IPS-15b (cell line): ENCODE measurements at regions not wholly inside any gene's neighbourhood (a gene's known extent, or its start where the extent isn't known, plus 50 kb on each side); places are given as distances from the start of the nearest gene placed in this dataset.
"Not testable (repeated sequence)": the region's sequence is repeated elsewhere in the genome, so short reads cannot be mapped to it uniquely, and the experiment has no call there.

Experiments
- H3K27me3 ChIP-seq: one replicate; pipeline ENCODE4 v1.6.1; 2013; ENCODE audit warnings: low read length; ENCODE audit not compliant: control insufficient read depth, insufficient read depth
- H3K36me3 ChIP-seq: one replicate; pipeline ENCODE4 v1.6.1; 2013; ENCODE audit warnings: low read length; ENCODE audit not compliant: control insufficient read depth, insufficient read depth
- H3K4me1 ChIP-seq: one replicate; pipeline ENCODE4 v1.6.1; 2013; ENCODE audit warnings: mild to moderate bottlenecking, low read length; ENCODE audit not compliant: control insufficient read depth, insufficient read depth
- H3K4me3 ChIP-seq: one replicate; pipeline ENCODE4 v1.5.1; 2013; ENCODE audit warnings: low read depth, low read length
- H3K9ac ChIP-seq: one replicate; pipeline ENCODE4 v1.6.1; 2013; ENCODE audit warnings: low read depth, mild to moderate bottlenecking, low read length
- H3K9me3 ChIP-seq: one replicate; pipeline ENCODE4 v1.6.1; 2013; ENCODE audit warnings: mild to moderate bottlenecking, low read length; ENCODE audit not compliant: control insufficient read depth, insufficient read depth

- no peaks in the 10 kb centered on the region for H3K9me3 ChIP-seq
- no peak overlapping the region for H3K4me3 ChIP-seq
- no peaks in the 10 kb centered on the region for H3K27me3 ChIP-seq
- H3K9ac ChIP-seq = no peak overlapping the region
- H3K36me3 ChIP-seq = no peaks in the 10 kb centered on the region
- no peaks in the 10 kb centered on the region for H3K4me1 ChIP-seq
These were observed 303.5 kb upstream of the ZNF804A start for GRCh38 chr2:184294831-184295230.

- Histone ChIP-seq H3K36me3 (no peaks in the 10 kb centered on the region), H3K9me3 (no peaks in the 10 kb centered on the region), H3K4me1 (no peaks in the 10 kb centered on the region)
These were observed 301.2 kb upstream of the ZNF804A start for GRCh38 chr2:184297085-184297484.

GRCh38 chr2:184302506-184302905 is 295.8 kb upstream of the ZNF804A start:
- no peak overlapping the region for H3K9ac ChIP-seq

More at GRCh38 chr2:184297085-184297484, 301.2 kb upstream of the ZNF804A start:
- Histone ChIP-seq H3K27me3 (no peaks in the 10 kb centered on the region), H3K4me3 (no peak overlapping the region), H3K9ac (no peak overlapping the region)

GRCh38 chr2:184304006-184304405 is 294.3 kb upstream of the ZNF804A start:
- H3K27me3 ChIP-seq = no peaks in the 10 kb centered on the region
- no peaks in the 10 kb centered on the region for H3K9me3 ChIP-seq
- H3K4me1 ChIP-seq = no peaks in the 10 kb centered on the region
- H3K36me3 ChIP-seq = no peaks in the 10 kb centered on the region
- H3K4me3 ChIP-seq = no peak overlapping the region
- no peak overlapping the region for H3K9ac ChIP-seq

More at GRCh38 chr2:184302506-184302905, 295.8 kb upstream of the ZNF804A start:
- no peaks in the 10 kb centered on the region for H3K27me3 ChIP-seq
- H3K4me3 ChIP-seq = no peak overlapping the region
- no peaks in the 10 kb centered on the region for H3K9me3 ChIP-seq
- H3K4me1 ChIP-seq = no peaks in the 10 kb centered on the region
- H3K36me3 ChIP-seq = no peaks in the 10 kb centered on the region

- Histone ChIP-seq H3K4me3 (no peak overlapping the region), H3K4me1 (no peaks in the 10 kb centered on the region), H3K9ac (no peak overlapping the region), H3K9me3 (no peaks in the 10 kb centered on the region), H3K27me3 (no peaks in the 10 kb centered on the region), H3K36me3 (no peaks in the 10 kb centered on the region)
These were observed 293.2 kb upstream of the ZNF804A start for GRCh38 chr2:184305105-184305504.

- no peak overlapping the region for H3K4me3 ChIP-seq
- H3K9me3 ChIP-seq = no peaks in the 10 kb centered on the region
- no peak overlapping the region for H3K9ac ChIP-seq
- H3K27me3 ChIP-seq = no peaks in the 10 kb centered on the region
- H3K4me1 ChIP-seq = no peaks in the 10 kb centered on the region
- H3K36me3 ChIP-seq = no peaks in the 10 kb centered on the region
These were observed 289.6 kb upstream of the ZNF804A start for GRCh38 chr2:184308706-184309105.

- no peaks in the 10 kb centered on the region for H3K27me3 ChIP-seq
- H3K4me3 ChIP-seq = no peak overlapping the region
- no peaks in the 10 kb centered on the region for H3K4me1 ChIP-seq
- H3K9ac ChIP-seq = no peak overlapping the region
- no peaks in the 10 kb centered on the region for H3K36me3 ChIP-seq
- H3K9me3 ChIP-seq = no peaks in the 10 kb centered on the region
These were observed 285.4 kb upstream of the ZNF804A start for GRCh38 chr2:184312970-184313369.

GRCh38 chr2:184314829-184315228 is 283.5 kb upstream of the ZNF804A start:
- Histone ChIP-seq H3K9me3 (no peaks in the 10 kb centered on the region), H3K27me3 (no peaks in the 10 kb centered on the region), H3K4me1 (no peaks in the 10 kb centered on the region), H3K9ac (no peak overlapping the region), H3K4me3 (no peak overlapping the region), H3K36me3 (no peaks in the 10 kb centered on the region)

- H3K9me3 ChIP-seq = no peaks in the 10 kb centered on the region
- H3K4me3 ChIP-seq = no peak overlapping the region
- no peak overlapping the region for H3K9ac ChIP-seq
- H3K4me1 ChIP-seq = no peaks in the 10 kb centered on the region
- H3K27me3 ChIP-seq = no peaks in the 10 kb centered on the region
- H3K36me3 ChIP-seq = no peaks in the 10 kb centered on the region
These were observed 281.4 kb upstream of the ZNF804A start for GRCh38 chr2:184316921-184317320.

GRCh38 chr2:184322615-184323014 is 275.7 kb upstream of the ZNF804A start:
- Histone ChIP-seq H3K27me3 (no peaks in the 10 kb centered on the region), H3K9ac (no peak overlapping the region), H3K36me3 (no peaks in the 10 kb centered on the region), H3K4me3 (no peak overlapping the region), H3K9me3 (no peaks in the 10 kb centered on the region), H3K4me1 (no peaks in the 10 kb centered on the region)

GRCh38 chr2:184326066-184326465 is 272.3 kb upstream of the ZNF804A start:
- Histone ChIP-seq H3K27me3 (no peaks in the 10 kb centered on the region), H3K9ac (no peak overlapping the region), H3K4me1 (no peaks in the 10 kb centered on the region), H3K9me3 (no peaks in the 10 kb centered on the region), H3K4me3 (no peak overlapping the region), H3K36me3 (no peaks in the 10 kb centered on the region)

GRCh38 chr2:184327805-184328204 is 270.5 kb upstream of the ZNF804A start:
- H3K9ac ChIP-seq, H3K4me1 ChIP-seq, H3K27me3 ChIP-seq, H3K4me3 ChIP-seq, H3K36me3 ChIP-seq, H3K9me3 ChIP-seq: not testable (repeated sequence)

GRCh38 chr2:184330561-184330960 is 267.8 kb upstream of the ZNF804A start:
- H3K27me3 ChIP-seq, H3K4me1 ChIP-seq, H3K36me3 ChIP-seq, H3K9ac ChIP-seq, H3K4me3 ChIP-seq, H3K9me3 ChIP-seq: not testable (repeated sequence)
